ENCODE measurements at regions not wholly inside any gene's neighbourhood (a gene's known extent, or its start where the extent isn't known, plus 50 kb on each side); places are given as distances from the start of the nearest gene placed in this dataset.
"Not testable (repeated sequence)": the region's sequence is repeated elsewhere in the genome, so short reads cannot be mapped to it uniquely, and the experiment has no call there.

GRCh38 chr2:58614219-58614618 lies 373.1 kb upstream of the FANCL start:
- no peak for DNase-seq (ENCODE audit: low read depth in 1 of 2, low spot score in 1 of 2)

- no peak for DNase-seq (ENCODE audit: low read depth in 1 of 2, low spot score in 1 of 2)
Observed at GRCh38 chr2:58612973-58613372, 371.8 kb upstream of the FANCL start.

DNA sequence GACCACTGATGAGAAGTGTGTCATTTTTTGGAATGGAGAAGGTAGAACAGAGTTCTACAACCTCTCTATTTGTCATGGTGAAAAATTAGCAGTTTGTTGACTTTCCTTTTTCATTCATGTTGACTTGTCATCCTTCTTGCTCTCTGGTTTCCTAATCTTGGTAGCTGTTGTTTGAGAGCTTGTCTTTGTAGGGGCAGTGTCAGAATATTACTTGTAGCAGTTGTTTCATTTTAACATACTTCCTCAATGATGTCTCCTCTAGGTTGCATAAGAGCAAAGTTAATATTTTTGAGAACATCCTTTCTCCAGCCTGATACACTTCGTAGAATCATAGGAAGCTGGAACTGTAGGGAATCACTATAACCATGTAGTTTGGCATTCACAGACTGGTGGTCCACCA lies 368.2 kb upstream of the FANCL start:
- DNase-seq (ENCODE audit: low read depth in 1 of 2, low spot score in 1 of 2) = no peak

- DNase-seq (ENCODE audit: low read depth in 1 of 2, low spot score in 1 of 2) = no peak
Observed at GRCh38 chr2:58608146-58608545, 367.0 kb upstream of the FANCL start.

DNA sequence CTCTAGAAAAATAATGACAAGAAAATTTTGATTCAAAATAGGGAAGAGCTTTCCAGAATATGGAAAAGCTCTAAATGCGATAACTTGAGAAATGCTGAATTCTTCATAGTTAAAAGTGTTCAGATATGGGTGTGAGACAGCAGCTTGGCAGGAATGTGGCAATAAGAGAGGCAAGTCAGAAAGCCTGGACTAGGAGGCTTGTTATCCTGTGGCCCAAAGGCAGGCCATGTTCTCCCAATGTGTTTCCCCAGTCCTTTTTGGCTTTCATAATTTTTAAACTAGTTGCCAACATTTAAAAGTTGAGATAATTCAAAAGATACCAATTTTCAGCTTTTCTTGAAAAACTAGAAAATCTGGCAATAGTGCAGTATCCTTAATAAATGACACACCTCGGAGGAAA lies 366.3 kb upstream of the FANCL start:
- DNase-seq (ENCODE audit: low read depth in 1 of 2, low spot score in 1 of 2) = no peak

DNA sequence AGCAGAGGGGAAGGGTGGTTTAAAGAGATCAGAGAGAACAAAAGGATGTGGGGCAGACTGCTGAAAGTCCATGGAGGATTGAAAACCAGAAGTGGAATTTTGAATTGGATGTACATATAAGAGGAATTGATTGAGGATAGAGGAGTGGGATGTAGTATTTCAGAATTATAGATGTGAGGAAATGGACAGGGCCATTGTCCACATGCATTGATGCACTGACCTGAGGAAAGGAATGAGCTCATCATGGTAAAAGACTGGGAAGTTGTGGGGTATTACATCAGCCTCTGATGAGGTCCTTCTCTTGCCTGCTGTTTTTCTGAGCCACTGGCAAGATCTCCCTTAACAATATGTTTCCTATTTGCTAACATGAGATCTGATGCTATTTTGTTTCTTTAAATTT lies 365.7 kb upstream of the FANCL start:
- no peak for DNase-seq (ENCODE audit: low read depth in 1 of 2, low spot score in 1 of 2)

- no peak for DNase-seq (ENCODE audit: low read depth in 1 of 2, low spot score in 1 of 2)
Observed at GRCh38 chr2:58604096-58604495, 363.0 kb upstream of the FANCL start.

DNA sequence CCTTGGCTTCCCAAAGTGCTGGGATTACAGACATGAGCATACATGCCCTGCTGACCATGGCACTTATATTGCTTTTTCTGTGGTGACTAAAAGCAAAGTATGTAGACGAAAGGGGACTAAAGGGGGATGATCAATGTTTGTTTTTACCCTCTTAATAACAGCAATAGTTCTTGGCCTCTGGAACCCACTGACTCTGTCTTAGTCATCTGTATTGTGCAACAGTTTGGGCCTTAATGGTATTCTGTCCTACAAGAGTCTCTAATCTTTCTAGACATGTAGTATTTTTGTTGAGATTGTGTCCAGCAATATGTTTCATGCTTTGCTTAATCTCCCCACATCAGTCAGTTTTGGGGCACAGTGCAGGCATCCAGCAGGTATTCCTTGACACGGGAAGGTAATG lies 359.9 kb upstream of the FANCL start:
- no peak for DNase-seq (ENCODE audit: low read depth in 1 of 2, low spot score in 1 of 2)

GRCh38 chr2:58598171-58598570 lies 357.0 kb upstream of the FANCL start:
- no peak for DNase-seq (ENCODE audit: low read depth in 1 of 2, low spot score in 1 of 2)

DNA sequence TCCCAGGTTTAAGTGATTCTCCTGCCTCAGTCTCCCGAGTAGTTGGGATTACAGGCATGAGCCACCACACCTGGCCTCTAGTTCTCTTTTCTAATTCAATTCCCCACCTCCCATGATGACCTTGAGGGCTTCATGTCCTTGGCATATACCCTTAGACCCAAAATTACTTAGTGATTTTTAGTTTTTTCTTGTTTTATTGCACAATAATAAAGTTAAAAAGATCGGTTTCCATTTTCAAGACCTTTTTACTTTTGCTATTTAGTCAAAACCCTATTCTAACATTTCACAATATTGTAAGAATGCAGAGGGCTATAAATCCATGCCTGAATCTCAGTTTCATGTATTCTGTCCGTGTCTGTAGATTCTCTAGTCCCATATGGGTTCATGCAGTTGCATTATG lies 354.6 kb upstream of the FANCL start:
- no peak for DNase-seq (ENCODE audit: low read depth in 1 of 2, low spot score in 1 of 2)

DNA sequence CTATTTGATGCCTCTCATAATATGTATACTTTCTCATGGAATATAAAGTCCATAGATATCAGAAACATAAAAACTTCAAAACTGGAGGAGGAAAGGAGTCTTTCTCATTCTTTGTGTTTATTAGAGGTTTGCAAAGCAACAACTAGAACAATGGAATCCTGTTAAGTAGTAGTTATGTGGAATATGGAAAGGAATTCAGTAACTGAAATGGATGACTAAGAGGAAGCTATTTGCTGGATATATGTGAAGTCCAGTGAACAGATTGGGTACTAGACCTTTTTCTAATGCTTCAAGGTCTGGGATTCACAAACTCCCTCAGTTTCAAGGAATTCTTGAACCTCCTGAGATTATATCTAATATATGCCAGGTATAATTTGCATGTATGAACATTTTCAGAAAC lies 353.6 kb upstream of the FANCL start:
- DNase-seq (ENCODE audit: low read depth in 1 of 2, low spot score in 1 of 2) = no peak

- no peak for DNase-seq (ENCODE audit: low read depth in 1 of 2, low spot score in 1 of 2)
Observed at GRCh38 chr2:58594175-58594574, 353.1 kb upstream of the FANCL start.

DNA sequence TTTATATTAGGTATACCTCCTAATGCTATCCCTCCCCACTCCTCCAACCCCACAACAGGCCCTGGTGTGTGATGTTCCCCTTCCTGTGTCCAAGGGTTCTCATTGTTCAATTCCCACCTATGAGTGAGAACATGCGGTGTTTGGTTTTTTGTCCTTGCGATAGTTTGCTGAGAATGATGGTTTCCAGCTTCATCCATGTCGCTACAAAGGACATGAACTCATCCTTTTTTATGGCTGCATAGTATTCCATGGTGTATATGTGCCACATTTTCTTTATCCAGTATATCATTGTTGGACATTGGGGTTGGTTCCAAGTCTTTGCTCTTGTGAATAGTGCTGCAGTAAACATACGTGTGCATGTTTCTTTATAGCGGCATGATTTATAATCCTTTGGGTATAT lies 345.1 kb upstream of the FANCL start:
- not testable (repeated sequence) for DNase-seq (ENCODE audit: low read depth in 1 of 2, low spot score in 1 of 2)

- no peak for DNase-seq (ENCODE audit: low read depth in 1 of 2, low spot score in 1 of 2)
Observed at GRCh38 chr2:58585233-58585632, 344.1 kb upstream of the FANCL start.

- no peak for DNase-seq (ENCODE audit: low read depth in 1 of 2, low spot score in 1 of 2)
Observed at GRCh38 chr2:58584606-58585118, 343.5 kb upstream of the FANCL start.

- no peak for DNase-seq (ENCODE audit: low read depth in 1 of 2, low spot score in 1 of 2)
Observed at GRCh38 chr2:58578276-58578675, 337.2 kb upstream of the FANCL start.

DNA sequence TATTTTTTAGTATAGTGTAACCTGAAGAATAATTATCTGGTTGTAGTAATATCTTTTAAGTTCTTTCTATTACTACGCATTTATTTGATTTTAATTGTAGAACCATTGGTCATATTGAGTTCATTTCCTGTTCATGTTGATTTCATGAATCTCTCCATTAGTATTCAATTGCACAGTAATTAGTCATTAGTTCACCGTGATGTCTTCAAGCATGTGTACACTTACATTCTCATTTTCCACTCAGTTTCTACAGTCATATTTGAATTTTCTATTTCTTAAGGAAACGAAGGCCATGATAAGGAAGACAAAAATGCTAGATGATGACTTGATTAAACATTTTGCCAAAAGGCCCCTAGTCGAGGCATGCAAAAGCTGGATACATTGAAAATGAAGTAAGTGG lies 333.7 kb upstream of the FANCL start:
- DNase-seq (ENCODE audit: low read depth in 1 of 2, low spot score in 1 of 2) = no peak

- no peak for DNase-seq (ENCODE audit: low read depth in 1 of 2, low spot score in 1 of 2)
Observed at GRCh38 chr2:58572731-58573130, 331.6 kb upstream of the FANCL start.

- no peak for DNase-seq (ENCODE audit: low read depth in 1 of 2, low spot score in 1 of 2)
Observed at GRCh38 chr2:58571181-58571852, 330.2 kb upstream of the FANCL start.

GRCh38 chr2:58569475-58570185 lies 328.5 kb upstream of the FANCL start:
- DNase-seq (ENCODE audit: low read depth in 1 of 2, low spot score in 1 of 2) = no peak

DNA sequence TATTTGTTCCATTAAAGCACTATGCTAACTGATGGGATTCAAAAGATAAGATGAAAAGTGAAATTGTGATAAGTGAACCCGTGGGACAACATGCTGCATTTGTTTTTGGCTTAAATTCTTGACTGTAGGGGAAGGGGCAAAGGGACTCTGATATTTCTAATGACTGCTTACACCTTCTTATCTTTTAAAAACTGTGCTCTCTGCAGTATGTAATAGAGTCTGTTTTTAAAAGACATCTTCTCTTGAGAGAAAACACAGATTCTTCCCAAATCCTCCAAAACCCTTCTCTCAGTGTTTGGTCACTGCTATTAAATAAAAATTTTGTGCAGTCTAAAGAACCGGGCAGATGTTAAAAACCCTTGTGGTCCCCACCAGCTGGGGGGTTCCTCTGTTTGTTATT lies 327.8 kb upstream of the FANCL start:
- DNase-seq (ENCODE audit: low read depth in 1 of 2, low spot score in 1 of 2) = no peak

DNA sequence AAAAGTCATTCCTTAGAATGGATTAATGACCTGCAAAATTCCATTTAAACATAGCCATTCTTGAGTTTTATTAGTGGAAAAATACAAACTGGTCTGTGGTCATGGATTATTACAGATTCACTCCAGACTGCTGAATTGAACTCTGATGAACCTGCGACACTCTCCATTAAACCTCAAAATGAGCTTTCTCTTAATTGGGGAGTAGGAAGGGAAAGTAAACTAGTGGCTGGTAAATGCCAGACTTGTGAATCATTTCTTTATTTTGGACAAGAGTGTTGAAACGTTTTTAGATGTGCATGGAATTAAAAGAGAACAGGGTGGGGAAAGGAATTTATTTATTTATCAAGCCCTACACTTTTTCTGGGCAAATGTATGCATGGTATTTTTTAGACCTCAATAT lies 321.2 kb upstream of the FANCL start:
- no peak for DNase-seq (ENCODE audit: low read depth in 1 of 2, low spot score in 1 of 2)

DNA sequence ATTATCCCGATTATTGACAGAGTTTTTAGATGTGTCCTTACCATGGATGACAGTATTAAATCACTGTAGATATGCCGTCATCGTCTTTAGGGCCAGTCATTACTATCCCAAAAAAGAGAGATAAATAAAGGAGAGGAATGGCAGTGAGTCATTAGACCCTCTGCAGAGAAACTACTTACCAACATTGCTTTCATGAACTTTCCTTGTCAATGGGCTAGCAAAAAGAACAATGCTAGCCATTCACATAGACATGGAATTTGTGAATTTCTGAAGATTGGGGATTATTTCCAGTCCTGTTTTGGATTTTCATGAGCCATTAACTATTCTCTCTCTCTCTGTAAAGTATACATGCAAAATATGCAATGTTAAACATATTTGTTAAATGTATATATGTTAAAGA lies 319.4 kb upstream of the FANCL start:
- no peak for DNase-seq (ENCODE audit: low read depth in 1 of 2, low spot score in 1 of 2)

All from stimulated activated CD4-positive, alpha-beta T cell treated with anti-CD3 and anti-CD28 coated beads, Interleukin-15, amount 100 ng/mL, for 1 hour (primary cell).